ENCODE measurements at regions not wholly inside any gene's neighbourhood (a gene's known extent, or its start where the extent isn't known, plus 50 kb on each side); places are given as distances from the start of the nearest gene placed in this dataset.

DNA sequence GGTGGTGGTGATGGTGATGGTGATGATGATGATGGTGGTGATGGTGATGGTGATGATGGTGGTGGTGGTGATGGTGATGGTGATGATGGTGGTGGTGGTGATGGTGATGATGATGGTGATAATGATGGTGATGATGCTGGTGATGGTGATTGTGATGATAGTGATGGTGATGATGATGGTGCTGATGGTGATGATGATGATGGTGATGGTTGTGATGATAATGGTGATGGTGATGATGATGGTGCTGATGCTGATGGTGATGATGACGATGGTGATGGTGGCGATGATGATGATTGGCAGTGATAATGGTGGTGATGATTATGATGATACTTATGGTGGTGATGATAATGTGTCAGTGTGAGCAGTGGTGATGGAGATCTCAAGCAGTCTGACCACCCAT lies 90.8 kb upstream of the FOXF1 start:
- TF ChIP-seq, protein P1, sequence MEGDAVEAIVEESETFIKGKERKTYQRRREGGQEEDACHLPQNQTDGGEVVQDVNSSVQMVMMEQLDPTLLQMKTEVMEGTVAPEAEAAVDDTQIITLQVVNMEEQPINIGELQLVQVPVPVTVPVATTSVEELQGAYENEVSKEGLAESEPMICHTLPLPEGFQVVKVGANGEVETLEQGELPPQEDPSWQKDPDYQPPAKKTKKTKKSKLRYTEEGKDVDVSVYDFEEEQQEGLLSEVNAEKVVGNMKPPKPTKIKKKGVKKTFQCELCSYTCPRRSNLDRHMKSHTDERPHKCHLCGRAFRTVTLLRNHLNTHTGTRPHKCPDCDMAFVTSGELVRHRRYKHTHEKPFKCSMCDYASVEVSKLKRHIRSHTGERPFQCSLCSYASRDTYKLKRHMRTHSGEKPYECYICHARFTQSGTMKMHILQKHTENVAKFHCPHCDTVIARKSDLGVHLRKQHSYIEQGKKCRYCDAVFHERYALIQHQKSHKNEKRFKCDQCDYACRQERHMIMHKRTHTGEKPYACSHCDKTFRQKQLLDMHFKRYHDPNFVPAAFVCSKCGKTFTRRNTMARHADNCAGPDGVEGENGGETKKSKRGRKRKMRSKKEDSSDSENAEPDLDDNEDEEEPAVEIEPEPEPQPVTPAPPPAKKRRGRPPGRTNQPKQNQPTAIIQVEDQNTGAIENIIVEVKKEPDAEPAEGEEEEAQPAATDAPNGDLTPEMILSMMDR (IDR thresholded peaks at IDR 0.05) = no peak
- TF ChIP-seq POLR2A (IDR thresholded peaks at IDR 0.05) (no peak), EP300 (IDR thresholded peaks at IDR 0.05) (no peak), POLR2AphosphoS5 (IDR thresholded peaks at IDR 0.05) (no peak)

All from sigmoid colon (tissue), 4 donors.